Spleen (tissue), 11 donors: ENCODE measurements at regions not wholly inside any gene's neighbourhood (a gene's known extent, or its start where the extent isn't known, plus 50 kb on each side); places are given as distances from the start of the nearest gene placed in this dataset.

Experiments used
- DNase-seq: peaks from one replicate; pipeline ENCODE4 v3.0.0-alpha.2; 2020
- H3K27ac ChIP-seq, 8 donors: fragments of 200-600 bp; sonication (generic) in 7 of 8; 1 replicate in 4 of 8; 2 replicates in 4 of 8; pipeline versions ENCODE4 v1.5.0 to v1.8.0; 2016 to 2021; ENCODE audit warnings: inconsistent platforms in 4 of 8, mild to moderate bottlenecking in 4 of 8, moderate library complexity in 1 of 8
- H3K27me3 ChIP-seq, 7 donors: fragments of 200-600 bp; sonication (generic) in 6 of 7; replicated peaks in 1 of 7; 1 replicate in 4 of 7; 2 replicates in 3 of 7; pipeline versions ENCODE4 v1.5.0 to v1.8.0; 2016 to 2021; ENCODE audit warnings: inconsistent platforms in 3 of 7, mild to moderate bottlenecking in 1 of 7
- H3K36me3 ChIP-seq, 6 donors: fragments of 200-600 bp; sonication (generic) in 5 of 6; 1 replicate in 4 of 6; 2 replicates in 2 of 6; pipeline versions ENCODE4 v1.5.0 to v1.8.0; 2016 to 2021; ENCODE audit warnings: inconsistent platforms in 2 of 6
- H3K4me1 ChIP-seq, 6 donors: fragments of 200-600 bp; sonication (generic) in 5 of 6; 1 replicate in 3 of 6; 2 replicates in 3 of 6; pipeline versions ENCODE4 v1.5.0 to v1.8.0; 2016 to 2021; ENCODE audit warnings: inconsistent platforms in 3 of 6
- H3K4me3 ChIP-seq, 8 donors: fragments of 200-600 bp; sonication (generic) in 7 of 8; 1 replicate in 4 of 8; 2 replicates in 4 of 8; pipeline versions ENCODE4 v1.5.0 to v1.8.0; 2016 to 2021; ENCODE audit warnings: inconsistent platforms in 4 of 8, mild to moderate bottlenecking in 4 of 8, moderate library complexity in 2 of 8
- H3K9me3 ChIP-seq, 8 donors: fragments of 200-600 bp; sonication (generic) in 7 of 8; 1 replicate in 4 of 8; 2 replicates in 4 of 8; pipeline versions ENCODE4 v1.5.0 to v1.8.0; 2016 to 2021; ENCODE audit warnings: inconsistent platforms in 4 of 8
- POLR2A ChIP-seq, 3 donors: fragments of 450-650 bp; IDR thresholded peaks; one replicate each; pipeline ENCODE4 v1.5.1; 2017; ENCODE audit warnings: antibody characterized with exemption in 3 of 3, mild to moderate bottlenecking in 1 of 3
- POLR2AphosphoS5 ChIP-seq, 3 donors: sonication (generic); formaldehyde crosslinking; IDR thresholded peaks; one replicate each; pipeline ENCODE4 v1.5.1; 2017; ENCODE audit warnings: antibody characterized with exemption in 3 of 3
- WGBS, 5 donors: extraction: QIAGEN DNeasy Blood & Tissue Kit in 3 of 5; methylation state at CpG; one replicate each; pipeline versions ENCODE4 v1.1.5 to v1.1.7; 2013 to 2018; 5-methylcytosine and 5-hydroxymethylcytosine counted together
- intact Hi-C: fragments of 100-400 bp; cut with DNase I; formaldehyde crosslinking; loops from one replicate; pipeline ENCODE4 v1.15.0; 2023; ENCODE audit warnings: low total_unique reads
- TF ChIP-seq, protein P1 (sequence below), 11 experiments: fragments of 200-600 bp in 7 of 11; fragments of 450-650 bp in 4 of 11; sonication (generic) in 4 of 11; IDR thresholded peaks in 8 of 11; conservative IDR thresholded peaks in 3 of 11; 1 replicate in 7 of 11; 2 replicates in 4 of 11; pipeline versions ENCODE4 v1.4.0 to v1.8.0; 2016 to 2021; ENCODE audit warnings: antibody characterized with exemption in 11 of 11, inconsistent platforms in 4 of 11, mild to moderate bottlenecking in 1 of 11
- donor health status: healthy with polysubstance abuse.
- donor health status: DM: no; HTN: no; CAD: no; lungs with moderate emphysema.
- donor health status: DM: no; HTN: no; CAD: no.
- donor health status: Bipolar disorder and iron deficiency.
- donor health status: healthy.
- donor health status: DM: no; HTN: no; CAD: no.
- donor health status: DM: yes; HTN: yes; CAD: no.

DNA sequence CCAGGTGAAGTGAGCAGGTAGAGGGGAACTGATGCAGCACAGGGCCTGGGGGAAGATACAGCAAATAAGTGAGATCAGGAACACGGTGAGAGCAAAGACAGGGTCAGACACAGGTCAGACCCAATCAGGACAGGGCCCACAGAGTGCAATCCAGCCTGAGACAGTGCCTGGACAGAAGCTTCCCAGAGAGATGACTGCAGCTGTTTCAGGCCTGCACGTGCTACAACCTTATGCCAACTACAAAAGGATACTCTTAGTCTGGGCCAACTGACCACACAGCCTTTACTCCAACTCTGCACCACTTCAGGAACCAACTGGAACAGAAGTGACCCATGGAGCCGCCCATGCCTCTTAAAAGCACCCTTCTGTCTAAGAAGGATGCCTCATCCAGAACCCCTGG lies 228.0 kb downstream of the TOMM20 start:
- no peaks in the 10 kb centered on the region for H3K9me3 ChIP-seq
- peaks cover 0 to 9% (median 5%) of the 10 kb centered on the region in 6 donors for H3K4me1 ChIP-seq
- intact Hi-C loops, result no loop called here
- DNase-seq, result no peak
- TF ChIP-seq POLR2A (IDR thresholded peaks at IDR 0.05), result no peak
- TF ChIP-seq POLR2AphosphoS5 (IDR thresholded peaks at IDR 0.05), result no peak
- TF ChIP-seq, protein P1, sequence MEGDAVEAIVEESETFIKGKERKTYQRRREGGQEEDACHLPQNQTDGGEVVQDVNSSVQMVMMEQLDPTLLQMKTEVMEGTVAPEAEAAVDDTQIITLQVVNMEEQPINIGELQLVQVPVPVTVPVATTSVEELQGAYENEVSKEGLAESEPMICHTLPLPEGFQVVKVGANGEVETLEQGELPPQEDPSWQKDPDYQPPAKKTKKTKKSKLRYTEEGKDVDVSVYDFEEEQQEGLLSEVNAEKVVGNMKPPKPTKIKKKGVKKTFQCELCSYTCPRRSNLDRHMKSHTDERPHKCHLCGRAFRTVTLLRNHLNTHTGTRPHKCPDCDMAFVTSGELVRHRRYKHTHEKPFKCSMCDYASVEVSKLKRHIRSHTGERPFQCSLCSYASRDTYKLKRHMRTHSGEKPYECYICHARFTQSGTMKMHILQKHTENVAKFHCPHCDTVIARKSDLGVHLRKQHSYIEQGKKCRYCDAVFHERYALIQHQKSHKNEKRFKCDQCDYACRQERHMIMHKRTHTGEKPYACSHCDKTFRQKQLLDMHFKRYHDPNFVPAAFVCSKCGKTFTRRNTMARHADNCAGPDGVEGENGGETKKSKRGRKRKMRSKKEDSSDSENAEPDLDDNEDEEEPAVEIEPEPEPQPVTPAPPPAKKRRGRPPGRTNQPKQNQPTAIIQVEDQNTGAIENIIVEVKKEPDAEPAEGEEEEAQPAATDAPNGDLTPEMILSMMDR (IDR thresholded peaks at IDR 0.05 in 8 of 11, conservative IDR thresholded peaks at IDR 0.05 in 3 of 11), result no peak
- H3K27me3 ChIP-seq, result no peaks in the 10 kb centered on the region
- no peaks in the 10 kb centered on the region for H3K36me3 ChIP-seq
- H3K27ac ChIP-seq, result no peak overlapping the region
- no peak overlapping the region for H3K4me3 ChIP-seq
- 87 to 97% (median 95%) methylated on average over 3 of the region's 3 CpGs for WGBS, 5 donors

DNA sequence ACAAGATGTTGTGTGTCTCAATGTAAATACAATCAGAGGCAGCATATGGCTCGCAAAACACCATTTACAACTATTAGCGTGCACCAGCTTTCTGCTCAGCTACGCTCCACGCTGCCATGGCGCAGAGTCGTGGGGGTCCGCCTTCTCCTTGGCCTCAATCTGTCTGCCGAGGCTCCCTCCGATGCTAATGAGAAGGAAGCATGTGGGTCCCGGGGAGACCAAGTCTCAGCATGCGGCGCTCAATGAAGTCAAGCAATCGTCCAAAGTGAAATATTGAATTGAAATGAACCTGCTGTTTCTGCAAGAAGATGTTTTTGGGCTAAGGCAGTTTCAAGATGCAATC lies 228.9 kb downstream of the TOMM20 start:
- TF ChIP-seq POLR2A (IDR thresholded peaks at IDR 0.05) (no peak), POLR2AphosphoS5 (IDR thresholded peaks at IDR 0.05) (no peak)
- TF ChIP-seq, protein P1 (IDR thresholded peaks at IDR 0.05 in 8 of 11, conservative IDR thresholded peaks at IDR 0.05 in 3 of 11), result no peak
- 94 to 96% (median 94%) methylated on average over 13 of the region's 13 CpGs for WGBS, 5 donors
- peaks cover 0 to 9% (median 5%) of the 10 kb centered on the region in 6 donors for H3K4me1 ChIP-seq
- intact Hi-C loops, result no loop called here
- H3K27me3 ChIP-seq, result no peaks in the 10 kb centered on the region
- no peak for DNase-seq
- H3K27ac ChIP-seq, result no peak overlapping the region
- no peaks in the 10 kb centered on the region for H3K36me3 ChIP-seq
- H3K9me3 ChIP-seq, result no peaks in the 10 kb centered on the region
- H3K4me3 ChIP-seq, result no peak overlapping the region

DNA sequence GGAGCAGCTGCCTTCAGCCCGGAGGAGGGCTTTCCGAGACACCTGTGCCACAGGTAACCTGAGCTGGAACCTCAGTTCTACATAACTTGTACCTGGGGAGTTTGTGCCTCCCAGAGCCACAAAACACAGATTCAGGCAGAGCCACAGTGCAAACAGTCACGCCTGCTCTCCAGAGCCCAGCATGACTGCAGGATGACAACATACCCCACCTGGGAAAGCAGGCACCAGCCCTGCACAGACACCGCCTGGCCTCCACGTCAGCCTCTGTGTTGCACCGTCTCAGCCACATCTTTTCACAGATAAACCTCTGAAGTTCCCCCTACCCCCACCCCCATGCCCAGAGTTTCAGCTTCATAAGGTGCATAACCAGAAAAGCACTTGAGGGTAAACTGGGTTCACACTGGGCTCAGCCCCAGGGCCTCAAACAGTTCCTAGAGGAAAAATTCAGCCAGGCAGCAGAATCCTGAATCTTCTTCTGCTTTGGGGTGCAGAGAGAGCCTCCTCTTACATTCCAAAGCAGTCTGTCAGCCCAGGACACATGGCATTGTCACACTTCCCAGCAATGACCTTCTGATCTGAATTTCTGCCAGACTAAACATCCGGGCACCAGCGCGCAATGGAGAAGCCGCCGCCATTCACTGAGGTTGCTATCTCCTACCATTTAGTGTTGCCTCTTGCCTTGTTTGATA lies 229.5 kb downstream of the TOMM20 start:
- no peak overlapping the region for H3K4me3 ChIP-seq
- no peak overlapping the region for H3K27ac ChIP-seq
- no peak for DNase-seq
- TF ChIP-seq POLR2A (IDR thresholded peaks at IDR 0.05), result no peak
- no peak for TF ChIP-seq POLR2AphosphoS5 (IDR thresholded peaks at IDR 0.05)
- TF ChIP-seq, protein P1 (IDR thresholded peaks at IDR 0.05 in 8 of 11, conservative IDR thresholded peaks at IDR 0.05 in 3 of 11), result no peak
- WGBS, 5 donors, result 71 to 81% (median 76%) methylated on average over 10 to 11 of the region's 11 CpGs
- H3K27me3 ChIP-seq, result no peaks in the 10 kb centered on the region
- intact Hi-C loops, result no loop called here
- peaks cover 0 to 10% (median 6%) of the 10 kb centered on the region in 6 donors for H3K4me1 ChIP-seq
- no peaks in the 10 kb centered on the region for H3K9me3 ChIP-seq
- no peaks in the 10 kb centered on the region for H3K36me3 ChIP-seq

DNA sequence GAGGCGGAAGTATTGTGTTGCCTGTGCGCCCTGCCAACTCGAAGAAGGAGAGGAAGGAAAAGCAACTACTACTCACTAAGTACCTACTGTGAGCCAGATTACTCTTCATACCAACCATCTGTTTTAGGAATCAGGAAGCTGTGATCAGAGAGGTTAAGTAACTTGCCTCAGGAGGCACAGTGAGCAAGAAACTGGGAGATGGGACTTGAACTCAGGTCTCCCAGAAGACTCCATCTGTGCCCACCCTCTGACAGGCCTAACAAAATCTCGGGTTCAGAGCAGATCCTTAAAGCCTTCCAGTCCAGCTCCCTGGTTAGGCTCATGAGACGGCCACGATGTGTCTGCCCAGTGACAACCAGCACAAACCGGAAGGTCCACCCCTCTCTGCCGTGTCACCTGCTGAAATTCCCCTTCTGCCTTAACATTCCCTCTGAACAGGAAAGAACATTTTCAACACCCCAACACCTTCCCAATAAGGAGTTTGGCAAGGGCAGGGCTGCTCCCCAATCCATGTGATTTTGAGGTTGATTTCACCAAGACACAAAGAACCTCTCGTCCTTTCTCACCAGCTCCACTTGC lies 230.1 kb downstream of the TOMM20 start:
- no peak for DNase-seq
- TF ChIP-seq POLR2AphosphoS5 (IDR thresholded peaks at IDR 0.05), result no peak
- TF ChIP-seq POLR2A (IDR thresholded peaks at IDR 0.05), result no peak
- TF ChIP-seq, protein P1 (IDR thresholded peaks at IDR 0.05 in 8 of 11, conservative IDR thresholded peaks at IDR 0.05 in 3 of 11), result no peak
- no peaks in the 10 kb centered on the region for H3K27me3 ChIP-seq
- peaks cover 0 to 12% (median 6%) of the 10 kb centered on the region in 6 donors for H3K4me1 ChIP-seq
- no peak overlapping the region for H3K27ac ChIP-seq
- H3K9me3 ChIP-seq, result no peaks in the 10 kb centered on the region
- intact Hi-C loops, result no loop called here
- no peak overlapping the region for H3K4me3 ChIP-seq
- WGBS, 5 donors, result 84 to 93% (median 87%) methylated on average over 9 of the region's 9 CpGs
- no peaks in the 10 kb centered on the region for H3K36me3 ChIP-seq
